ENCODE measurements at regions not wholly inside any gene's neighbourhood (a gene's known extent, or its start where the extent isn't known, plus 50 kb on each side); places are given as distances from the start of the nearest gene placed in this dataset.

DNA sequence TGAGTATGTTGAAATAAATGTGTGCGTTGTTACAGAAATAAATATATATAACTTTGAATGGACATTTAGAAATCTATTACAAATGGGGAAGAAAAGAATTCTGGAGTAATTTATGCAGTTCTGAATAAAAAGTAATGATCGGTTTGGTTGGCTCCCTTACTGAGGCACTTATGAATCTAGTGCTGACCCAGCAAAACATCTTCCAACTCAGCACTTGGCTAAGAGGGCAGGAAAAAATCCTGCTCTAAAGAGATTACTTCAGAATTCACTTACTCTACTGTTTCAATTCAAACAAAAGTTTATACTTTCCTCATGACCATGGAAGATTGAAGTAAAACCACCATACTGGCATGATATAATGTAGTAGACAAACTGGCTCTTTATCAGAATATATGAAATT lies 123.9 kb upstream of the RXFP1 start:
- TF ChIP-seq POLR2AphosphoS5 (IDR thresholded peaks at IDR 0.05; ENCODE audit: insufficient read depth, low read depth, low read length) (no peak), CTCF (IDR thresholded peaks at IDR 0.05; ENCODE audit: extremely low read depth in 1 of 2, insufficient read depth in 1 of 2, low read depth in 1 of 2, low read length in 2 of 2) (no peak), EZH2 (IDR thresholded peaks at IDR 0.05; ENCODE audit: borderline replicate concordance, low read depth, low read length, severe bottlenecking) (no peak), POLR2A (IDR thresholded peaks at IDR 0.05; ENCODE audit: low read depth, low read length) (no peak), GATA2 (IDR thresholded peaks at IDR 0.05; ENCODE audit: insufficient read depth, insufficient read length, low read depth, low read length) (no peak), MAX (IDR thresholded peaks at IDR 0.05; ENCODE audit: insufficient read depth, insufficient read length) (no peak), FOS (IDR thresholded peaks at IDR 0.05; ENCODE audit: borderline replicate concordance, insufficient read depth, low read length) (no peak), MYC (IDR thresholded peaks at IDR 0.05; ENCODE audit: low read depth, low read length) (no peak), JUN (IDR thresholded peaks at IDR 0.05; ENCODE audit: borderline replicate concordance, insufficient read depth, insufficient read length, low read depth) (no peak)
